ENCODE measurements at regions not wholly inside any gene's neighbourhood (a gene's known extent, or its start where the extent isn't known, plus 50 kb on each side); places are given as distances from the start of the nearest gene placed in this dataset.

GRCh38 chr9:90285946-90286345 lies 356.7 kb downstream of the DIRAS2 start:
- H3K9me3 Mint-ChIP-seq (ENCODE audit: unreplicated experiment), result peaks cover 3% of the 10 kb centered on the region
- no peak for TF ChIP-seq CTCF (IDR thresholded peaks at IDR 0.05; ENCODE audit: partially characterized antibody, unreplicated experiment)
- H3K36me3 Mint-ChIP-seq (ENCODE audit: unreplicated experiment), result peaks cover 4% of the 10 kb centered on the region
- peaks cover 5% of the 10 kb centered on the region for H3K4me1 Mint-ChIP-seq (ENCODE audit: low read depth, unreplicated experiment)
- no peaks in the 10 kb centered on the region for H3K27me3 Mint-ChIP-seq (ENCODE audit: unreplicated experiment)
- DNase-seq, result no peak
- H3K4me3 Mint-ChIP-seq (ENCODE audit: unreplicated experiment), result no peak overlapping the region
- H3K27ac Mint-ChIP-seq (ENCODE audit: unreplicated experiment), result no peak overlapping the region

- DNase-seq, result no peak
- no peak overlapping the region for H3K27ac Mint-ChIP-seq (ENCODE audit: unreplicated experiment)
- no peak overlapping the region for H3K4me3 Mint-ChIP-seq (ENCODE audit: unreplicated experiment)
- no peak for TF ChIP-seq CTCF (IDR thresholded peaks at IDR 0.05; ENCODE audit: partially characterized antibody, unreplicated experiment)
- H3K36me3 Mint-ChIP-seq (ENCODE audit: unreplicated experiment), result no peaks in the 10 kb centered on the region
- H3K27me3 Mint-ChIP-seq (ENCODE audit: unreplicated experiment), result no peaks in the 10 kb centered on the region
- H3K9me3 Mint-ChIP-seq (ENCODE audit: unreplicated experiment), result peaks cover 7% of the 10 kb centered on the region
- H3K4me1 Mint-ChIP-seq (ENCODE audit: low read depth, unreplicated experiment), result peaks cover 12% of the 10 kb centered on the region
Observed at GRCh38 chr9:90287567-90288274, 354.9 kb downstream of the DIRAS2 start.

- Mint-ChIP-seq H3K36me3 (ENCODE audit: unreplicated experiment) (no peaks in the 10 kb centered on the region), H3K4me3 (ENCODE audit: unreplicated experiment) (no peak overlapping the region), H3K27me3 (ENCODE audit: unreplicated experiment) (no peaks in the 10 kb centered on the region), H3K9me3 (ENCODE audit: unreplicated experiment) (peaks cover 7% of the 10 kb centered on the region), H3K4me1 (ENCODE audit: low read depth, unreplicated experiment) (peaks cover 12% of the 10 kb centered on the region), H3K27ac (ENCODE audit: unreplicated experiment) (no peak overlapping the region)
- TF ChIP-seq CTCF (IDR thresholded peaks at IDR 0.05; ENCODE audit: partially characterized antibody, unreplicated experiment), result no peak
- DNase-seq, result no peak
Observed at GRCh38 chr9:90288275-90288639, 354.4 kb downstream of the DIRAS2 start.

GRCh38 chr9:90290716-90291485 lies 351.7 kb downstream of the DIRAS2 start:
- Mint-ChIP-seq H3K4me1 (ENCODE audit: low read depth, unreplicated experiment) (peaks cover 12% of the 10 kb centered on the region), H3K36me3 (ENCODE audit: unreplicated experiment) (no peaks in the 10 kb centered on the region), H3K27me3 (ENCODE audit: unreplicated experiment) (no peaks in the 10 kb centered on the region), H3K27ac (ENCODE audit: unreplicated experiment) (no peak overlapping the region), H3K9me3 (ENCODE audit: unreplicated experiment) (peaks cover 7% of the 10 kb centered on the region), H3K4me3 (ENCODE audit: unreplicated experiment) (no peak overlapping the region)
- no peak for DNase-seq
- no peak for TF ChIP-seq CTCF (IDR thresholded peaks at IDR 0.05; ENCODE audit: partially characterized antibody, unreplicated experiment)

GRCh38 chr9:90296539-90296938 lies 346.1 kb downstream of the DIRAS2 start:
- Mint-ChIP-seq H3K36me3 (ENCODE audit: unreplicated experiment) (no peaks in the 10 kb centered on the region), H3K27me3 (ENCODE audit: unreplicated experiment) (peaks cover 2% of the 10 kb centered on the region), H3K4me3 (ENCODE audit: unreplicated experiment) (no peak overlapping the region), H3K4me1 (ENCODE audit: low read depth, unreplicated experiment) (peaks cover 33% of the 10 kb centered on the region), H3K27ac (ENCODE audit: unreplicated experiment) (peak overlapping the region; percentile 10), H3K9me3 (ENCODE audit: unreplicated experiment) (peaks cover 4% of the 10 kb centered on the region)
- DNase-seq, result peak; percentile 40
- no peak for TF ChIP-seq CTCF (IDR thresholded peaks at IDR 0.05; ENCODE audit: partially characterized antibody, unreplicated experiment)

Measured in glutamatergic neuron (in vitro differentiated cells).